D721Med (cell line): ENCODE measurements at regions not wholly inside any gene's neighbourhood (a gene's known extent, or its start where the extent isn't known, plus 50 kb on each side); places are given as distances from the start of the nearest gene placed in this dataset.

Experiments used
- DNase-seq: peaks from one replicate; pipeline ENCODE4 v3.0.0; 2011; ENCODE audit warnings: low spot score; ENCODE audit not compliant: insufficient read length
- FAIRE-seq: peaks from 2 replicates; lab custom pipeline; 2011; peaks lifted over from hg19 to GRCh38; lab: Jason Lieb, UNC
- TF ChIP-seq, protein P1 (sequence below): IDR thresholded peaks from 2 replicates; pipeline ENCODE4 v1.5.1; 2012; ENCODE audit warnings: mild to moderate bottlenecking, control low read depth; ENCODE audit not compliant: insufficient read depth; ENCODE audit errors: missing control alignments

DNA sequence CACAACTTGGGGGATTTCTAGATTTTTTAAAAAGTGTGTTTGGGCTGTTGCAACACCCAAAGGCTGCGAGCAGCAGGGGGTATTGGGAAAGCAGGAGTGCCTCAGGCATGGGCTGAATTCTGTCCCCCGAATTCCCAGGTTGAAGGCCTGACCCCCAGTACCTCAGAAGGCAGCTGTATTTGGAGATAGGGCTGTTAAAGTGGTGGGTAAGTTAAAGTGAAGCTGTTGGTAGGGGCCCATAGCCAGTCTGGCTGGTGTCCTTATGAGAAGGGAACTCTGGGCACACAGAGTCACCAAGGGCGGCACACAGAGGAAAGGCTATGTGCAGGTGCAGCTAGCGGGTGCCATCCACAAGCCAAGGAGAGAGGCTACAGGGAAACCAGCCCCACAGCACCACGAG, 717.4 kb downstream of the GALR1 start:
- FAIRE-seq (no peak), DNase-seq (no peak)
- TF ChIP-seq, protein P1, sequence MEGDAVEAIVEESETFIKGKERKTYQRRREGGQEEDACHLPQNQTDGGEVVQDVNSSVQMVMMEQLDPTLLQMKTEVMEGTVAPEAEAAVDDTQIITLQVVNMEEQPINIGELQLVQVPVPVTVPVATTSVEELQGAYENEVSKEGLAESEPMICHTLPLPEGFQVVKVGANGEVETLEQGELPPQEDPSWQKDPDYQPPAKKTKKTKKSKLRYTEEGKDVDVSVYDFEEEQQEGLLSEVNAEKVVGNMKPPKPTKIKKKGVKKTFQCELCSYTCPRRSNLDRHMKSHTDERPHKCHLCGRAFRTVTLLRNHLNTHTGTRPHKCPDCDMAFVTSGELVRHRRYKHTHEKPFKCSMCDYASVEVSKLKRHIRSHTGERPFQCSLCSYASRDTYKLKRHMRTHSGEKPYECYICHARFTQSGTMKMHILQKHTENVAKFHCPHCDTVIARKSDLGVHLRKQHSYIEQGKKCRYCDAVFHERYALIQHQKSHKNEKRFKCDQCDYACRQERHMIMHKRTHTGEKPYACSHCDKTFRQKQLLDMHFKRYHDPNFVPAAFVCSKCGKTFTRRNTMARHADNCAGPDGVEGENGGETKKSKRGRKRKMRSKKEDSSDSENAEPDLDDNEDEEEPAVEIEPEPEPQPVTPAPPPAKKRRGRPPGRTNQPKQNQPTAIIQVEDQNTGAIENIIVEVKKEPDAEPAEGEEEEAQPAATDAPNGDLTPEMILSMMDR: no peak

DNA sequence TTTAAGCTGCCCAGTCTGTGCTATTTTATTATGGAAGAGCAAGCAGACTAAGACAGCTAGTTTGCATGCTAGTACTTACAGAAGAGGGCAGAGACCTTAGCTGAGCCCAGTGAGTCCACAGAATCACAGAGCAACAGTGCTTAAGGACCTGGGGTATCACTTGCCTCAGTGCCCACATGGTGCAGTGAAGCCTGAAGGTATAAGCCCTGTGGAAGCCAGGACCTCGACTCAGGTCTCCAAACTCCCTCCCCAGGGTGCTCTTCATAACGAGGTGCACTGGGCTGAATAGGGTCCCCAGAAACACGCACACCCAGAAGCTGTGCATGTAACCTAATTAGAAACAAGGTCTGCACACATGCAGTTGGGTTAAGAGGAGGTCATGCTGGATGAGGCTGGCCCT, 718.1 kb downstream of the GALR1 start:
- DNase-seq (no peak), FAIRE-seq (no peak)
- TF ChIP-seq, protein P1: no peak

DNA sequence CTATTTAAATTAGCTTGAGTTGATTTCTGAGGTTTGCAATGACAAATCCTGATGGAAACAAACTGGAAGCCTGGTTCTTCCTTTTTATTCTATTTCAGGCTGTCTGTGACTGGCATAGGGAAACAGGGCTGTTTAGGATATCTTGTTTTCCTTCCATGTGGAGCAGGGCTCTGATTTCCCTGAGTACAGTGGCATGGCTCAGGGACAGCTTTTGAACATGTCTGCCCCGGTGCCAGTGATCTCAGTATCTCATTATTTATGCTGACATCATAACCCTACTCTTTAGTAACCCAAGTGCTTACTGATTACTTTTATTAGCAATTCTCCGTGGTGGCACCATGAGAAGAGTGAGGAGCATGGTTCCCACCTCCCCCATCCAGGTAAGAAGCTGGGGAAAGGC, 720.3 kb downstream of the GALR1 start:
- DNase-seq: no peak
- FAIRE-seq: no peak
- TF ChIP-seq, protein P1: no peak

DNA sequence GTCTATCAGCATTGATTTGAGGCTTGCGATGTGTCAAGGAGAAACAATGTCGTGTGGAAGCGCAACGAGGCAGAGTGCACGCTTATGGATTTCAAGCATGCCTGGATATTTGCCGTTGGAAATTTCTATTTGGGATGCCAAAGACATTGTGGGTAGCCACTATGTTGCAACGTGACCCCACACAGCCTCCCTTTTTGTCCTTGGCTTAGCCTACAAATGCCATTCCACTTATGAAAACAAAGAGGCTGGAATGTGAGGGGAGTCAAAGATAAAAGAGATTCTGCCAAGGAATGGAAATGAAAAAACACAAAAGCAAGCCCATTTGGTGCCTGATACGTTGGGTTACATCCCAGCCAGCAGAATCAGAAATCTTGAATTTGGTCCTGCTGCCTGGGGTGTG, 721.2 kb downstream of the GALR1 start:
- TF ChIP-seq, protein P1: no peak
- FAIRE-seq (no peak), DNase-seq (no peak)

DNA sequence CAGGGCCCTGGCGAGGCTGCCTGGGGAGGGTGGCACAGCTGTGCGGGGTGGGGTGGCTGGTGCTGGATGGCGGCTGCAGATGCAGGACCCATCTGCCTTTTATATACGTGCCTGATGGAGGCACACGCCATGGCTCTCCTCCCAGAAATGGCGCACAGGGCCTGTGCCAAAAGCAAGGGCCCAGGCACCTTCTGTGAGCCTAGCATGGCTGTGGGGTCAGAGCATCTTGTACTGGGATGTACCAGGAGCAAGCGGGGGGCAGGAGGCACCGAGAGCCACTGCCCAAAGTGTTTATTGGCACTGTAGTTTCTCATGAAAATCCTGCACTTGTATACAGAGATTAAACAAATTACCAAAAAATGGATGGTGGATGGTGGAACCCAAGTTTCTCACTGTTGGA, 724.1 kb downstream of the GALR1 start:
- DNase-seq: no peak
- TF ChIP-seq, protein P1: no peak
- FAIRE-seq: no peak

DNA sequence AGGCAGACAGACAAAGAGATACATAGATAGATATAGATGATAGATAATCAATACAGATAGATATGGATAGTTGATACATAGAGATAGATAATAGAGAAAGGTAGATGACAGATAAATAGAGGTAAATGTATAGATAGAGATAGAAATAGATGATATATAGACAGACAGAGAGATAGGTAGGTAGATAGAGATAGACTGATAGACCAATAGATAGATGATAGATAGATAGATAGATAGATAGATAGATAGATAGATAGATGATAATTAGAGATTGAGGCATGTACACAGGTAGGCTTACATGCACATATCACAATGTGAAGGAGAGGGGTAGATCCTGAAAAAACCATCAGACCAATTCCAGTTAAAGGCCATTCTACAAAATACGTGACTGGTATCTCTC, 724.7 kb downstream of the GALR1 start:
- TF ChIP-seq, protein P1: no peak
- DNase-seq (no peak), FAIRE-seq (no peak)

DNA sequence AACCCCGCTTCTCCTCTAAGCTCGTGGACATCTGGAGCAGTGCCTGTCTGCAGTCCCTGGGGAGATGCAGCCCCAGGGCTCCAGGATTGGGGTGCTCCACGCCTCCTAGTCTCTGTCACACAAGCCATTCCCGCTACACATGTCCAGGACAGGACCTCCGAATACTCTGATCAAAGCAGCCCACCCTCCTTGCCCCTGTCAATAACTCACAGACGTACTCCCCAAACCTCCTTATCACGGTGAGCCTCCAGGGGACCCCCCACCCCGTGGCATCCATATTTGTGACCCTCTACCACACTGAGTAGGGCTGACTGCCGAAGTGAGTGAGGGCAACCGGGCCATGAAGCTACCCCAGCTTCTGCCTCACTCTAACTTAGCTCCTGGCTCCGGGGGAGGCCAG, 727.7 kb downstream of the GALR1 start:
- TF ChIP-seq, protein P1: no peak
- FAIRE-seq (no peak), DNase-seq (no peak)
